Vagina (tissue), 2 donors: ENCODE measurements at regions not wholly inside any gene's neighbourhood (a gene's known extent, or its start where the extent isn't known, plus 50 kb on each side); places are given as distances from the start of the nearest gene placed in this dataset.

ENCODE experiments used
- DNase-seq, 2 donors: peaks; one replicate each; pipeline ENCODE4 v3.0.0-alpha.2; 2017; ENCODE audit errors: extremely low spot score in 2 of 2
- H3K27ac ChIP-seq: fragments of 200-600 bp; sonication (generic); one replicate; pipeline ENCODE4 v1.5.1; 2019
- H3K27me3 ChIP-seq: fragments of 200-600 bp; sonication (generic); one replicate; pipeline ENCODE4 v1.5.1; 2019
- H3K36me3 ChIP-seq, 2 donors: fragments of 200-600 bp; sonication (generic); one replicate each; pipeline ENCODE4 v1.5.1; 2017 to 2019
- H3K4me1 ChIP-seq: fragments of 200-600 bp; sonication (generic); one replicate; pipeline ENCODE4 v1.5.1; 2019
- H3K4me3 ChIP-seq, 2 donors: fragments of 200-600 bp; sonication (generic); 1 replicate in 1 of 2; 2 replicates in 1 of 2; pipeline ENCODE4 v1.5.1; 2016 to 2019
- H3K9me3 ChIP-seq: fragments of 200-600 bp; sonication (generic); one replicate; pipeline ENCODE4 v1.5.1; 2019
- CTCF ChIP-seq, 3 experiments: fragments of 450-650 bp in 2 of 3; fragments of 200-600 bp in 1 of 3; sonication (generic) in 1 of 3; IDR thresholded peaks; one replicate each; pipeline ENCODE4 v1.5.1; 2017 to 2019; ENCODE audit warnings: antibody characterized with exemption in 3 of 3, mild to moderate bottlenecking in 2 of 3, moderate library complexity in 2 of 3
- POLR2A ChIP-seq, 2 donors: fragments of 450-650 bp; IDR thresholded peaks; one replicate each; pipeline ENCODE4 v1.6.1; 2017; ENCODE audit warnings: antibody characterized with exemption in 2 of 2, mild to moderate bottlenecking in 2 of 2, moderate library complexity in 2 of 2
- POLR2AphosphoS5 ChIP-seq, 2 donors: sonication (generic); formaldehyde crosslinking; IDR thresholded peaks; one replicate each; pipeline ENCODE4 v1.9.0; 2017; ENCODE audit warnings: antibody characterized with exemption in 2 of 2, mild to moderate bottlenecking in 2 of 2, low read depth in 1 of 2; ENCODE audit not compliant: insufficient read depth in 1 of 2
- intact Hi-C: fragments of 100-400 bp; cut with DNase I; formaldehyde crosslinking; loops from one replicate; pipeline ENCODE4 v1.15.1; 2023

- Histone ChIP-seq H3K36me3 (no peaks in the 10 kb centered on the region), H3K4me1 (no peaks in the 10 kb centered on the region), H3K27me3 (no peaks in the 10 kb centered on the region), H3K9me3 (no peaks in the 10 kb centered on the region), H3K27ac (no peak overlapping the region), H3K4me3 (no peak overlapping the region)
- DNase-seq, result no peak
- no peak for TF ChIP-seq CTCF (IDR thresholded peaks at IDR 0.05)
- TF ChIP-seq POLR2A (IDR thresholded peaks at IDR 0.05), result no peak
- TF ChIP-seq POLR2AphosphoS5 (IDR thresholded peaks at IDR 0.05; ENCODE audit: insufficient read depth in 1 of 2, low read depth in 1 of 2), result no peak
- intact Hi-C loops, result no loop called here
Observed at GRCh38 chr14:61644175-61644574, 51.1 kb upstream of the HIF1A start.

- H3K4me1 ChIP-seq, result no peaks in the 10 kb centered on the region
- no peak overlapping the region for H3K27ac ChIP-seq
- no peaks in the 10 kb centered on the region for H3K36me3 ChIP-seq
- no peaks in the 10 kb centered on the region for H3K27me3 ChIP-seq
- intact Hi-C loops, result no loop called here
- H3K9me3 ChIP-seq, result no peaks in the 10 kb centered on the region
- DNase-seq, result no peak
- H3K4me3 ChIP-seq, result no peak overlapping the region
- TF ChIP-seq POLR2AphosphoS5 (IDR thresholded peaks at IDR 0.05; ENCODE audit: insufficient read depth in 1 of 2, low read depth in 1 of 2), result no peak
- TF ChIP-seq POLR2A (IDR thresholded peaks at IDR 0.05), result no peak
- TF ChIP-seq CTCF (IDR thresholded peaks at IDR 0.05), result no peak
Observed at GRCh38 chr14:61644834-61645233, 50.5 kb upstream of the HIF1A start.

- TF ChIP-seq POLR2AphosphoS5 (IDR thresholded peaks at IDR 0.05; ENCODE audit: insufficient read depth in 1 of 2, low read depth in 1 of 2) (no peak), CTCF (IDR thresholded peaks at IDR 0.05) (no peak), POLR2A (IDR thresholded peaks at IDR 0.05) (no peak)
- H3K9me3 ChIP-seq, result no peaks in the 10 kb centered on the region
- H3K27ac ChIP-seq, result no peak overlapping the region
- H3K27me3 ChIP-seq, result no peaks in the 10 kb centered on the region
- no peak overlapping the region for H3K4me3 ChIP-seq
- no peaks in the 10 kb centered on the region for H3K36me3 ChIP-seq
- DNase-seq, result no peak
- H3K4me1 ChIP-seq, result no peaks in the 10 kb centered on the region
- intact Hi-C loops, result no loop called here
Observed at GRCh38 chr14:61645247-61645646, 50.1 kb upstream of the HIF1A start.
